ENCODE measurements at regions not wholly inside any gene's neighbourhood (a gene's known extent, or its start where the extent isn't known, plus 50 kb on each side); places are given as distances from the start of the nearest gene placed in this dataset.

GRCh38 chr1:90799326-90799725 lies 82.2 kb upstream of the BARHL2 start:
- TF ChIP-seq CTCF (conservative IDR thresholded peaks at IDR 0.05; ENCODE audit: low read depth, low read length) (no peak), EZH2 (IDR thresholded peaks at IDR 0.05; ENCODE audit: low read length, unreplicated experiment) (no peak)
